IgD-negative memory B cell (primary cell): ENCODE measurements at regions not wholly inside any gene's neighbourhood (a gene's known extent, or its start where the extent isn't known, plus 50 kb on each side); places are given as distances from the start of the nearest gene placed in this dataset.
A peak's percentile ranks its signal among the peaks of the same experiment; 100 is the strongest.
"Not testable (repeated sequence)": the region's sequence is repeated elsewhere in the genome, so short reads cannot be mapped to it uniquely, and the experiment has no call there.

Experiments
- H3K27ac Mint-ChIP-seq, 3 donors: one replicate each; pipeline ENCODE4 v1.8.0; 2020 to 2022; ENCODE audit warnings: mild to moderate bottlenecking in 3 of 3, mixed read lengths in 3 of 3, moderate library complexity in 1 of 3
- H3K27me3 Mint-ChIP-seq: one replicate; pipeline ENCODE4 v1.8.0; 2021; ENCODE audit warnings: mixed read lengths
- H3K36me3 Mint-ChIP-seq: one replicate; pipeline ENCODE4 v1.8.0; 2020; ENCODE audit warnings: mild to moderate bottlenecking, mixed read lengths
- H3K4me1 Mint-ChIP-seq, 3 donors: one replicate each; pipeline ENCODE4 v1.8.0; 2020 to 2022; ENCODE audit warnings: mixed read lengths in 3 of 3, mild to moderate bottlenecking in 1 of 3
- H3K4me3 Mint-ChIP-seq, 4 donors: one replicate each; pipeline ENCODE4 v1.8.0; 2020 to 2022; ENCODE audit warnings: mild to moderate bottlenecking in 4 of 4, mixed read lengths in 4 of 4, moderate library complexity in 3 of 4
- H3K9me3 Mint-ChIP-seq, 3 donors: one replicate each; pipeline ENCODE4 v1.8.0; 2020 to 2021; ENCODE audit warnings: mixed read lengths in 3 of 3, mild to moderate bottlenecking in 1 of 3

DNA sequence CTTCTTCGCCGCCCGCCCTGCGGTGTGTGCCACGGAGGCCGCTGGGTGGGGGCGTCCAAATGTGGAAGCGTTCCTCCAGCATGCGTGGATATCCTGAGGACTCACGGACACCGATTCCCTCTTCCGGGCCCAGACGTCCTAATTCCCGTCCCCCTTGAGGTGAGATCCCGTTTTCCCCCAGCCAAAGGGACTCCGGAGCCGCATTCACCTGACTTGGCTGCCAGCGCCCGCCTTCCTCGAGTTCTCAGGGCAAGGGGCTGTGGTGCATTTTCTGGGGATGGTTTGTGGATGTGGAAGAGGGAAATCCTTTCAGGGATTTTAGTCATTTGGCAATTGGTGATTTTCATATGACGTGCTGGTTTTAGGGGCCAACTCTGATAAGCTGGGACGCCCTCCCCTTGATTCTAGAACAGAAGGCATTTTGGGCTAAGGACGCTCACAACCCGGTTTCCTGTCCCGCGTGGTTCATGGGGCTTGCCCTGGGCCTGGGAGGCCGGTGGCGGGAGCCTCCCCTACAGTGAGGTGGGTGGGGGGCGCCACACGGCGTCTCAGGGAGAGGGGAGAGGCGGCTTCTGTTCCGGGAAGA is 165.4 kb downstream of the ACTR3B start:
- Mint-ChIP-seq H3K27me3 (peaks cover 20% of the 10 kb centered on the region), H3K4me3 (no peak overlapping the region), H3K27ac (peak overlapping the region in 1 of 3 donors; percentile 50), H3K36me3 (peaks cover 1% of the 10 kb centered on the region), H3K9me3 (peaks cover 5 to 20% (median 5%) of the 10 kb centered on the region in 3 donors), H3K4me1 (no peaks in the 10 kb centered on the region)

DNA sequence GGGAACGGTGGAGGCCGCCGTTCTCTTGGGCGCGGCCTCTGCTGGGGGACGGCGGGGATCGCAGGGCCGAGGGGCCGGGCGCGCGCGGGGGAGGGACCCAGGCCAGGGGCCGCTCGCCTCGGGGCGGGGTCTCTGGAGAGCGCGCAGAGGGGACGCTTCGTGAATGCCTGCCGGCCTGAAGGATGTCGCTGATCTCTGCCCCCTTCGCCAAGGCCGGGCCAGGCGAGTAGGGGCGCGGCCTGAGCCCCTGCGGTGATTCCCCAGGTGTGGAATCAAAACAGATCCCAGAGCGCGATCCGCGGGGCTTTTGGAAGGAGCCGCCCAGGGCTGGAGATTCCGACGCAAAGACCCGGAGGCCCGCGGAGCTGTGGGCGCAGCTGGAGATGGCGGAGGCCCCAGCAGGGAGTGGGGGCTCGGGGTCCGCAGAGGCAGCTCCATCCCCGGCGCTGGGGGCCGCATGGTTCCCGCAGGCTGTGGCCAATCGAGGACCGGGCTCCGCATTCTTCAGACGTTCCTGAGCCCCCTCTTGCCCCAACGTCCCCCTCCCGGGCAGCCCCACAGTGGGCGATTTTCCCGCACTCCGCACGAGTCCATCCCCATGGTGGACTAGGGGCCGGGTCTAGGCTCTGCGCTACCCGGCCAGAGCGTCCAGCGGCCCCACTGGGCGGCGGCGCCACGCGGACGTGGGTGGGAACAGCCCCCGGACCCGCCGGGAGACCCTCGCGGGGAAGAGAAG is 166.0 kb downstream of the ACTR3B start:
- peaks cover 20% of the 10 kb centered on the region for H3K27me3 Mint-ChIP-seq
- no peaks in the 10 kb centered on the region for H3K36me3 Mint-ChIP-seq
- H3K4me1 Mint-ChIP-seq = no peaks in the 10 kb centered on the region
- H3K27ac Mint-ChIP-seq = no peak overlapping the region
- H3K4me3 Mint-ChIP-seq = no peak overlapping the region
- H3K9me3 Mint-ChIP-seq = peaks cover 3 to 21% (median 4%) of the 10 kb centered on the region in 3 donors

DNA sequence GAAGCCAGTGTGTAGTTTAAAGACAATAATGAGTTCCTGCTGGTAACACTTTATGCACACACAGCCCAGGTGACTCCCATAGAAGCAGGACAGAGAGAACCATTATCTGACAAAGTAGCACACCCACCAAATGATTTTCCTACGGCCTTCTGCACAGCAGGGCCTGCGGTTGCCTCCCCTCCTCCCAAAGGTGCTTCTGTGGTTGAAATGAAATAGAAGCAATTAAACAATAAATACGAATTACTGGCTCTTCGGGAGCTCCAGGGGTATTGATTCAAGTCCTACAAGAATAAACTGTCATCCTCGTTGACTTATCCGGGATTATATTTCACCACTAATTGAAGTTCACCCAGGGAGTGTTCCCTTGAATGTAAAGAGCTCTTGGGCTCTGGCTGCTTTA is 172.1 kb downstream of the ACTR3B start:
- H3K4me1 Mint-ChIP-seq = no peaks in the 10 kb centered on the region
- H3K36me3 Mint-ChIP-seq = peaks cover 2% of the 10 kb centered on the region
- peaks cover 0 to 10% (median 0%) of the 10 kb centered on the region in 3 donors for H3K9me3 Mint-ChIP-seq
- no peaks in the 10 kb centered on the region for H3K27me3 Mint-ChIP-seq
- no peak overlapping the region for H3K27ac Mint-ChIP-seq
- H3K4me3 Mint-ChIP-seq = no peak overlapping the region

DNA sequence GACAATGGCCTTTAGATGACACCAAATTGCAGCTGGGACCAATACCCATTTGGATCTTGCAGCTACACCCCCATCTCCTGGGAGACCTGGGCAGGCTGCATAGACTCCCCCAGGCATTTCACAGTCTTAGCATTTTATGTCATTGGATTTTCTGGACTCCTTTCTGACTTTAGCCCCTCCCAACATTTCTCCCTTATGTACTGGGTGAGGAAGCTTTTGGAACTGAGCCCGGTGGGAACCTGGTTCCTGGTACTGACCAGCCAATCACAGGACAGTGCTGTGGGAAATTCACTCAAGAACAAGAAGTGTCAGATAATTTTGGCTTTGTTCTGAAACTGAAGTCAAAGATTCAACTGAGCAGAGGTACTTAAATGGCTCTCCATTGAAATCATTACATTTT is 177.7 kb downstream of the ACTR3B start:
- H3K27ac Mint-ChIP-seq = no peak overlapping the region
- no peak overlapping the region for H3K4me3 Mint-ChIP-seq
- no peaks in the 10 kb centered on the region for H3K9me3 Mint-ChIP-seq
- H3K4me1 Mint-ChIP-seq = no peaks in the 10 kb centered on the region
- H3K36me3 Mint-ChIP-seq = peaks cover 2% of the 10 kb centered on the region
- H3K27me3 Mint-ChIP-seq = no peaks in the 10 kb centered on the region

DNA sequence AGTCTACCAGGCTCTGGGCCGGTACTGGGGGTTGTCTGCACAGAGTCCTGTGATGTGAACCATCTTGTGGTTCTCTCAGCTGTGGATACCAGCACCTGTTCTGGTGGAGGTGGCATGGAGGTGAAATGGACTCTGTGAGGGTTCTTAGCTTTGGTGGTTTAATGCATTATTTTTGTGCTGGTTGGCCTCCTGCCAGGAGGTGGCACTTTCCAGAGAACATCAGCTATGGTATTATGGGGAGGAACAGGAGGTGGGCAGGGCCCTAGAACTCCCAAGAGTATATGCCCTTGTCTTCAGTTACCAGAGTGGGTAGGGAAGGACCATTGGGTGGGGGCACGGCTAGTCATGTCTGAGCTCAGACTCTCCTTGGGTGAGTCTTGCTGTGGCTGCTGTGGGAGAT is 187.1 kb downstream of the ACTR3B start:
- H3K27ac Mint-ChIP-seq, H3K4me3 Mint-ChIP-seq, H3K4me1 Mint-ChIP-seq, H3K27me3 Mint-ChIP-seq, H3K36me3 Mint-ChIP-seq: not testable (repeated sequence)
- H3K9me3 Mint-ChIP-seq = peaks cover 4 to 11% (median 10%) of the 10 kb centered on the region in 3 donors

DNA sequence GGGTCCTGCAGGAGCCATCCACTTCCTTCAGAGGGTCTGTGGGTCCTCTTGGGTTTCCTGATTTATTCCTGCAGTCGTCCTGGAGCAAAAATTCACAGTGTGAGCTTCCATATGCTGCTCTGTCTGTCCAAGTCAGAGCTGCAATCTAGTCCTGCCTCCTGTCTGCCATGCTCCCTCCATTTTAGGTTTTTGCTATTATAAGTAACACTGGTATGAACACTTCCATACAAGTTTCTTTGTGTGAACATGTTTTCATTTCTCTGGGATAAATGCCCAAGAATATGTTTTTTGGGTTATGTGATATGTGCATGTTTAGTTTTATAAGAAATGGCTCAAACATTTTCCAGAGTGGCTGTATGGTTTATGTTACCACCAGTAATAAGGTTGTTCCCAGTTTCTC is 188.1 kb downstream of the ACTR3B start:
- Mint-ChIP-seq H3K4me1 (no peaks in the 10 kb centered on the region), H3K4me3 (no peak overlapping the region), H3K27me3 (peaks cover 3% of the 10 kb centered on the region), H3K36me3 (peaks cover 3% of the 10 kb centered on the region), H3K9me3 (peaks cover 6 to 11% (median 10%) of the 10 kb centered on the region in 3 donors), H3K27ac (no peak overlapping the region)

DNA sequence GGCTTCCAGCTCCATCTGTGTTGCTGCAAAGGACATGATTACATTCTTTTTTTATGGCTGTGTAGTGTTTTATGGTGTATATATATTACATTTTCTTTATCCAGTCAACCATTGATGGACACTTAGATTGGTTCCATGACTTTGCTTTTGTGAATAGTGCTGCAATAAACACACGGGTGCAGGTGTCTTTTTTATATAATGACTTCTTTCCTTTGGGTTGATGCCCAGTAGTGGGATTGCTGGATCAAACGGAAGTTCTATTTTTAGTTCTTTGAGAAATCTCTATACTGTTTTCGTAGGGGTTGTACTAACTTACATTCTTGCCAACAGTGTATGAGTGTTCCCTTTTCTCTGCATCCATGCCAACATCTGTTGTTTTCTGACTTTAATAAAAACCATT is 189.7 kb downstream of the ACTR3B start:
- no peak overlapping the region for H3K27ac Mint-ChIP-seq
- H3K36me3 Mint-ChIP-seq = peaks cover 3% of the 10 kb centered on the region
- no peaks in the 10 kb centered on the region for H3K4me1 Mint-ChIP-seq
- H3K4me3 Mint-ChIP-seq = no peak overlapping the region
- peaks cover 6 to 10% (median 9%) of the 10 kb centered on the region in 3 donors for H3K9me3 Mint-ChIP-seq
- H3K27me3 Mint-ChIP-seq = peaks cover 3% of the 10 kb centered on the region

DNA sequence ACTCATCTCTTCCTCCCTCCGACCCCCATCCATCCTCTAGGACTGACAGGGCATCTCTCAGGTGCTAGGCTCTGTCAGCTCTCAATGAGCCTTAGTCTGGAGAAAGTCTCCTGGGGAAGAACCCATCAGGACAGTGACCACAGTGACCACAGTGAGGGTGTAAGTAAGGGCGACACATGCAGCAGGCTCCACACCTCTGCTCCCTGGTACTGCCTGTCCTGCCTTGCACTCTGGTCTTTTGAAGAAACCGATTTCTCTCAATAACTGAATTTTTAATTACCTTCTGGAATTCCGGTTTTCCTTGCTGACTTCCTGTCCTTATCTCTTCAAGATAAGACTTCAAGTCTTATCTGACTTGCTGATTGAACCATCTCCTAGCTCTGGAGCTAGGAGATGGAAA is 190.2 kb downstream of the ACTR3B start:
- Mint-ChIP-seq H3K36me3 (peaks cover 3% of the 10 kb centered on the region), H3K9me3 (peaks cover 6 to 10% (median 8%) of the 10 kb centered on the region in 3 donors), H3K4me1 (no peaks in the 10 kb centered on the region), H3K27ac (no peak overlapping the region), H3K27me3 (peaks cover 3% of the 10 kb centered on the region), H3K4me3 (no peak overlapping the region)

DNA sequence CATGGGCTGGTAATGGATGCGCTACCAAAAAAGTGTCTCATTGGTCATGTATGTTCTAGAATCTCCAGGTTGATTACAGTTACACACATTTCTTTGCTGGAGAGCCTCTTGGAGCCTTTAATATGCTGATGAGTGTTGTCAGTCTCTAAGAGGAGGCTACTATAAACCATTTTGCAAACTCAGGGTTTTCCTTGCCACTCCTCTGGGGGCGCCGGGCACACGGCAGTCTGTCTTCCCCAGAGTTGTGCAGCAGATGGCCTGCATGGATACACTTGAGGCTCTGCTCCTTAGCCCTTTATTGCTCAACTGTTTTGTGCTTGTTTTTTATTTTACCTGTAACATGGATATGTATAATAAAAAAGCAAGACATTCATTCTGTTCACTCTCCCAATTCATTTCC is 196.5 kb downstream of the ACTR3B start:
- Mint-ChIP-seq H3K27ac (no peak overlapping the region), H3K36me3 (peaks cover 4% of the 10 kb centered on the region), H3K9me3 (peaks cover 2 to 8% (median 7%) of the 10 kb centered on the region in 3 donors), H3K4me1 (no peaks in the 10 kb centered on the region), H3K27me3 (peaks cover 1% of the 10 kb centered on the region), H3K4me3 (no peak overlapping the region)

DNA sequence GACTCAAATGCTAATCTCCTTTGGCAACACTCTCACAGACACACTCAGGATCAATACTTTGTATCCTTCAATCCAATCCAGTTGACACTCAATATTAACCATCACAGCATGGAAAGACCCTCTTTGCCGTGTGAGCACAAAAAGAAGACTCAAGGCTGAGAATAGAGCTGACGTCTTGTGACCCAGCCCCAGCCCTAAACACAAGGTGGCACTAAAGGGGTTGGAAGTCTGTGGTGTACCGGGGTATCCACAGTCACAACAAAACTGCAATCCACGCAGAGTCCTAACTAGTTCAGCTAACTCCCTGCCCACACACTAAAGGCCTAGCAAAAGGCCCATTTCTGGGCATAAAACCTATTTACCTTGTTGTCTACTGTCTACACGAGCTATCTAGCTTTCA is 200.1 kb downstream of the ACTR3B start:
- H3K27me3 Mint-ChIP-seq = no peaks in the 10 kb centered on the region
- H3K36me3 Mint-ChIP-seq = peaks cover 4% of the 10 kb centered on the region
- H3K9me3 Mint-ChIP-seq = peaks cover 1 to 17% (median 11%) of the 10 kb centered on the region in 3 donors
- H3K4me1 Mint-ChIP-seq = no peaks in the 10 kb centered on the region
- H3K4me3 Mint-ChIP-seq = no peak overlapping the region
- no peak overlapping the region for H3K27ac Mint-ChIP-seq

DNA sequence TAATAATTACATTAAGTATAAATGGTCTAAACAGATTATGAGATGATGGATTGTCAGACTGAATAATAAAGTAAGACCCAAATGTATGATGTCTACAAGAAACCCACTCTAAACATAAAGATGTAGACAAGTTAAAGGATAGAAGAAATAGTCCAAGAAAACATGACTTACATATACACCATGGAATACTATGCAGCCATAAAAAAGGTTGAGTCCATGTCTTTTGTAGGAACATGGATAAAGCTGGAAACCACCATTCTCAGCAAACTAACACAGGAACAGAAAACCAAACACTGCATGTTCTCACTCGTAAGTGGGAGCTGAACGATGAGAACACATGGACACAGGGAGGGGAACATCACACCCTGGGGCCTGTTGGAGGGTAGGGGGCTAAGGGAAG is 202.2 kb downstream of the ACTR3B start:
- H3K27me3 Mint-ChIP-seq, H3K4me1 Mint-ChIP-seq, H3K36me3 Mint-ChIP-seq, H3K27ac Mint-ChIP-seq: not testable (repeated sequence)
- Mint-ChIP-seq H3K4me3 (peak overlapping the region in 1 of 4 donors; percentile 12), H3K9me3 (peaks cover 1 to 17% (median 11%) of the 10 kb centered on the region in 3 donors)

DNA sequence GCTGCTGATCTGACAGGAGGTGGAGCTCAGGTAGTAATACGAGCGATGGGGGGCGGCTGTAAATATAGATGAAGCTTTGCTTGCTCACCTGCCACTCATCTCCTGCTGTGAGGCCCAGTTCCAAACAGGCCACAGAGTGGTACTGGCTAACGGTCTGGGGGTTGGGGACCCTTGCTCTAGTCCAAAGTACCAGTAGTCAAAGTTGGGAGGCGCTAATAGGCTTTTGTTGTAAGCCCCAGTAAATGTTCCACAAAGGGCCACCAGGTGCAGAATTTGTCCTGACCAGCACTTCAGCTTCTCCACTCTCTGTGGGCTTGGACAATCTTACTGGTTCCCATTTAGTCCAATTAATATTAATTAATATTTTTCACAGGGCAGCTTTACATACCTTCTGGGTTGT is 206.6 kb downstream of the ACTR3B start:
- no peak overlapping the region for H3K27ac Mint-ChIP-seq
- no peak overlapping the region for H3K4me3 Mint-ChIP-seq
- H3K4me1 Mint-ChIP-seq = no peaks in the 10 kb centered on the region
- peaks cover 2% of the 10 kb centered on the region for H3K27me3 Mint-ChIP-seq
- no peaks in the 10 kb centered on the region for H3K36me3 Mint-ChIP-seq
- H3K9me3 Mint-ChIP-seq = peaks cover 1 to 11% (median 11%) of the 10 kb centered on the region in 3 donors

DNA sequence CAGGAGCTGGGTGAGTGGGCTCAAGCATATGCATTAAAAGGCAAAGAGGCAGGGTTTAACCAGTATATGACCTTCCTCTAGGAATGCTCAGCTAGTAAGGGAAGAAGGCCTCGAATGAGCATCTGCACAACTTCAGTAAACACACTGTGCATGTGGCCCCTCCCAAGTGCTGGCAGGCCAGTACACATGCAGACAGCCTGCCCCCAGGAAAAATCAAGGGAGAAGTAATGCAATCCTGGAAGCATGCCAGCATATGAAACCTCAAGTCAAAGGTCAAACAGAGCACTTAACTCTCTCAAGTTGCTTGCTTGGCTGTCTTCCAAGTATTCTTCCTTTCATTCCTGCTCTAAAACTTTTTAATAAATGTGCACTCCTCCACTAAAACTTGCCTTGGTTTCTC is 208.4 kb downstream of the ACTR3B start:
- Mint-ChIP-seq H3K27me3 (peaks cover 2% of the 10 kb centered on the region), H3K9me3 (peaks cover 0 to 7% (median 4%) of the 10 kb centered on the region in 3 donors), H3K27ac (no peak overlapping the region), H3K36me3 (no peaks in the 10 kb centered on the region), H3K4me3 (no peak overlapping the region), H3K4me1 (no peaks in the 10 kb centered on the region)

DNA sequence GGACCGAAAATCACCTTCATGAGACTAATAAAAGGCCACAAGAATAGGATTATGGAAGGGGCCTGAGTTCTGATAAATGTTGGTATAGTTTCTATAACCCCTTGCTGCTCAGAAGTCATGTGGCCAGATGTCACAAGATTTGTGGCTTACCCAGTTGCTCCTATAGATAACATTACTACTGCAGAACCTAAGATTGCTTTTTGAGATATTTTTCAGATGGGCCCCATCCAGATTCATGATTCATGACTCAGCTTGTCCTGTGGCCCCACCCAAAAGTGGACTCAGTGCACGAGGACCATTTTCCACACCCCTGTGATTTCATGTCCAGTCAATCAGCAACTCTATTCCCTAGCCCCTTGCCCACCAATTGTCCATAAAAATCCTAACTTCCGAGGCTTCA is 209.0 kb downstream of the ACTR3B start:
- H3K9me3 Mint-ChIP-seq = peaks cover 0 to 7% (median 4%) of the 10 kb centered on the region in 3 donors
- H3K27me3 Mint-ChIP-seq = peaks cover 2% of the 10 kb centered on the region
- no peak overlapping the region for H3K27ac Mint-ChIP-seq
- H3K4me3 Mint-ChIP-seq = no peak overlapping the region
- H3K4me1 Mint-ChIP-seq = no peaks in the 10 kb centered on the region
- no peaks in the 10 kb centered on the region for H3K36me3 Mint-ChIP-seq

DNA sequence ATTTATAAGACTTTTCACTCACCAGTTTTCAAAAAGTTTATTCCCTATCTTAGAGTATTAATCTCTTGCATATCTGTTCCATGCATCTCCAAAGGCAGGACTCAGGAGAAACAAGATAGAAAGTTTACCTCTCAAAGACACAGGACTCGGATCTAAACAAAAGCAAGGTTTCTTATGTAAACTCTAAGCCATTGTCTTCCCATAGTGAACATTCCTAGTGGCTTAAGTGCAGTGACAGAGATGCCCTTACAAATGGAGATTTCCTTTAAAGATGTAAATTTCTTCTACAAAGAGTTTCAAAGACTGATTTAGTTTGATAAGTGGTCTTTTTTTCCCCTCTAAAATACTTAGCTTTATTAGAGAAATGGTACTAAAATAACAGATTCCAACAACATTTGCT is 209.8 kb downstream of the ACTR3B start:
- Mint-ChIP-seq H3K4me1 (no peaks in the 10 kb centered on the region), H3K9me3 (peaks cover 0 to 7% (median 0%) of the 10 kb centered on the region in 3 donors), H3K27ac (no peak overlapping the region), H3K36me3 (no peaks in the 10 kb centered on the region), H3K27me3 (peaks cover 3% of the 10 kb centered on the region), H3K4me3 (no peak overlapping the region)

DNA sequence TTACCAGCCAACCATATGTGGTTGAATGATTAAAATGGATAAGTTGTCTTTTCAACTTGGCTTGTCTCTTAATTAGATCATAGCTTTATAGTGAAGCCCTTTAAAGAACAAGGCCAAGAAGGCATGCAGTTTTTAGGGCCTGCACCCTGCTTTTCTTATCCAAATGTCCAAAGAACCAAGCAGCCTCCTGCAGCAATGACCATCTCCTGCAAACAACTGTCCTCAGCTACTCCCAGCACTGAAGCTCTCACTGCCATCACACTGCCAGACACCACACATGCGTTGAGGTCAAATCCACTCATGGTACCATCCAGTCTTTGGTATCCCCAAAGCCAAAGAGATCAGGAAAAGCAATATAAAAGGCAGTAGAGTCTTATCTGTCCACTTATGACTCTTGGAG is 210.3 kb downstream of the ACTR3B start:
- peaks cover 3% of the 10 kb centered on the region for H3K27me3 Mint-ChIP-seq
- H3K4me1 Mint-ChIP-seq = no peaks in the 10 kb centered on the region
- no peak overlapping the region for H3K27ac Mint-ChIP-seq
- H3K4me3 Mint-ChIP-seq = no peak overlapping the region
- peaks cover 0 to 7% (median 0%) of the 10 kb centered on the region in 3 donors for H3K9me3 Mint-ChIP-seq
- no peaks in the 10 kb centered on the region for H3K36me3 Mint-ChIP-seq
